Liver (tissue), 3 donors: ENCODE measurements at regions not wholly inside any gene's neighbourhood (a gene's known extent, or its start where the extent isn't known, plus 50 kb on each side); places are given as distances from the start of the nearest gene placed in this dataset.

ENCODE experiments used
- EGR1 ChIP-seq, 2 donors: IDR thresholded peaks; 2 replicates each; pipeline ENCODE4 v1.6.1; 2016 to 2018; ENCODE audit warnings: antibody characterized with exemption in 2 of 2, low read depth in 2 of 2
- FOXA1 ChIP-seq: IDR thresholded peaks from 2 replicates; pipeline ENCODE4 v1.6.1; 2016; ENCODE audit warnings: antibody characterized with exemption
- GABPA ChIP-seq, 2 donors: IDR thresholded peaks in 1 of 2; conservative IDR thresholded peaks in 1 of 2; 2 replicates each; pipeline ENCODE4 v1.6.1; 2016; ENCODE audit warnings: antibody characterized with exemption in 2 of 2, mild to moderate bottlenecking in 1 of 2, moderate library complexity in 1 of 2
- JUND ChIP-seq, 2 donors: IDR thresholded peaks; 2 replicates each; pipeline ENCODE4 v1.6.1; 2016; ENCODE audit warnings: antibody characterized with exemption in 2 of 2
- RAD21 ChIP-seq, 2 donors: IDR thresholded peaks; 2 replicates each; pipeline ENCODE4 v1.6.1; 2016; ENCODE audit warnings: antibody characterized with exemption in 2 of 2, mild to moderate bottlenecking in 2 of 2
- TAF1 ChIP-seq: conservative IDR thresholded peaks from 2 replicates; pipeline ENCODE4 v1.6.1; 2016; ENCODE audit warnings: antibody characterized with exemption, mild to moderate bottlenecking
- TF ChIP-seq, protein P1 (sequence below): fragments of 150-350 bp; IDR thresholded peaks from 2 replicates; pipeline ENCODE4 v1.5.1; 2017; ENCODE audit warnings: improper control_type of control experiment, low read depth, low read length; ENCODE audit not compliant: missing input control
- TF ChIP-seq, protein P2 (sequence below): IDR thresholded peaks from 2 replicates; pipeline ENCODE4 v1.6.1; 2016; ENCODE audit warnings: antibody characterized with exemption, mild to moderate bottlenecking
- TF ChIP-seq, protein P3 (sequence below): IDR thresholded peaks from 2 replicates; pipeline ENCODE4 v1.6.1; 2016; ENCODE audit warnings: antibody characterized with exemption
- TF ChIP-seq, protein P4 (sequence below): IDR thresholded peaks from 2 replicates; pipeline ENCODE4 v1.6.1; 2016; ENCODE audit warnings: antibody characterized with exemption
- donor health status: healthy.
- donor health status: healthy.

DNA sequence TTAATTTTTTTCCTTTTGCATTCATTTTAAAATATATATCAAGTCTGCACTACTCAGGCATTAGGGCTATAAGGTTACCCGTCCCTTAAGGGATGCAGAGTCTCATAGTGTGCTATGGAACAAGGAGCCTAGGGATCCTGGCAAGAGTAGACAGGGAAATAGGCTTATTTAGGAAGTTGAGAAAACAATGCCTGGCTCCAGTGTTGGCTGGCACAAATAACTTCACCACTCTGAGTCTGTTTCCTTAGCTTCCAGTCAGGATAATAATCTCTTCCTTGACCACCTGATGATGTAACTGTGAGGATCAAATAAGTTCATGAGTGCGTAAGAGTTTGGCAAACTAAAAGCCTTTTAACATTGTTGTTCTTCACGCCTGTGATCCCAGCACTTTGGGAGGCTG, 540.8 kb upstream of the IL12A start:
- TF ChIP-seq, protein P1, sequence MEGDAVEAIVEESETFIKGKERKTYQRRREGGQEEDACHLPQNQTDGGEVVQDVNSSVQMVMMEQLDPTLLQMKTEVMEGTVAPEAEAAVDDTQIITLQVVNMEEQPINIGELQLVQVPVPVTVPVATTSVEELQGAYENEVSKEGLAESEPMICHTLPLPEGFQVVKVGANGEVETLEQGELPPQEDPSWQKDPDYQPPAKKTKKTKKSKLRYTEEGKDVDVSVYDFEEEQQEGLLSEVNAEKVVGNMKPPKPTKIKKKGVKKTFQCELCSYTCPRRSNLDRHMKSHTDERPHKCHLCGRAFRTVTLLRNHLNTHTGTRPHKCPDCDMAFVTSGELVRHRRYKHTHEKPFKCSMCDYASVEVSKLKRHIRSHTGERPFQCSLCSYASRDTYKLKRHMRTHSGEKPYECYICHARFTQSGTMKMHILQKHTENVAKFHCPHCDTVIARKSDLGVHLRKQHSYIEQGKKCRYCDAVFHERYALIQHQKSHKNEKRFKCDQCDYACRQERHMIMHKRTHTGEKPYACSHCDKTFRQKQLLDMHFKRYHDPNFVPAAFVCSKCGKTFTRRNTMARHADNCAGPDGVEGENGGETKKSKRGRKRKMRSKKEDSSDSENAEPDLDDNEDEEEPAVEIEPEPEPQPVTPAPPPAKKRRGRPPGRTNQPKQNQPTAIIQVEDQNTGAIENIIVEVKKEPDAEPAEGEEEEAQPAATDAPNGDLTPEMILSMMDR: no peak
- TF ChIP-seq, protein P2, sequence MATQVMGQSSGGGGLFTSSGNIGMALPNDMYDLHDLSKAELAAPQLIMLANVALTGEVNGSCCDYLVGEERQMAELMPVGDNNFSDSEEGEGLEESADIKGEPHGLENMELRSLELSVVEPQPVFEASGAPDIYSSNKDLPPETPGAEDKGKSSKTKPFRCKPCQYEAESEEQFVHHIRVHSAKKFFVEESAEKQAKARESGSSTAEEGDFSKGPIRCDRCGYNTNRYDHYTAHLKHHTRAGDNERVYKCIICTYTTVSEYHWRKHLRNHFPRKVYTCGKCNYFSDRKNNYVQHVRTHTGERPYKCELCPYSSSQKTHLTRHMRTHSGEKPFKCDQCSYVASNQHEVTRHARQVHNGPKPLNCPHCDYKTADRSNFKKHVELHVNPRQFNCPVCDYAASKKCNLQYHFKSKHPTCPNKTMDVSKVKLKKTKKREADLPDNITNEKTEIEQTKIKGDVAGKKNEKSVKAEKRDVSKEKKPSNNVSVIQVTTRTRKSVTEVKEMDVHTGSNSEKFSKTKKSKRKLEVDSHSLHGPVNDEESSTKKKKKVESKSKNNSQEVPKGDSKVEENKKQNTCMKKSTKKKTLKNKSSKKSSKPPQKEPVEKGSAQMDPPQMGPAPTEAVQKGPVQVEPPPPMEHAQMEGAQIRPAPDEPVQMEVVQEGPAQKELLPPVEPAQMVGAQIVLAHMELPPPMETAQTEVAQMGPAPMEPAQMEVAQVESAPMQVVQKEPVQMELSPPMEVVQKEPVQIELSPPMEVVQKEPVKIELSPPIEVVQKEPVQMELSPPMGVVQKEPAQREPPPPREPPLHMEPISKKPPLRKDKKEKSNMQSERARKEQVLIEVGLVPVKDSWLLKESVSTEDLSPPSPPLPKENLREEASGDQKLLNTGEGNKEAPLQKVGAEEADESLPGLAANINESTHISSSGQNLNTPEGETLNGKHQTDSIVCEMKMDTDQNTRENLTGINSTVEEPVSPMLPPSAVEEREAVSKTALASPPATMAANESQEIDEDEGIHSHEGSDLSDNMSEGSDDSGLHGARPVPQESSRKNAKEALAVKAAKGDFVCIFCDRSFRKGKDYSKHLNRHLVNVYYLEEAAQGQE: no peak
- TF ChIP-seq TAF1: no peak
- TF ChIP-seq GABPA (IDR thresholded peaks at IDR 0.05 in 1 of 2, conservative IDR thresholded peaks at IDR 0.05 in 1 of 2): no peak
- no peak for TF ChIP-seq FOXA1
- TF ChIP-seq RAD21 (IDR thresholded peaks at IDR 0.05): no peak
- TF ChIP-seq, protein P3, sequence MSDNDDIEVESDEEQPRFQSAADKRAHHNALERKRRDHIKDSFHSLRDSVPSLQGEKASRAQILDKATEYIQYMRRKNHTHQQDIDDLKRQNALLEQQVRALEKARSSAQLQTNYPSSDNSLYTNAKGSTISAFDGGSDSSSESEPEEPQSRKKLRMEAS: no peak
- no peak for TF ChIP-seq JUND (IDR thresholded peaks at IDR 0.05)
- TF ChIP-seq, protein P4, sequence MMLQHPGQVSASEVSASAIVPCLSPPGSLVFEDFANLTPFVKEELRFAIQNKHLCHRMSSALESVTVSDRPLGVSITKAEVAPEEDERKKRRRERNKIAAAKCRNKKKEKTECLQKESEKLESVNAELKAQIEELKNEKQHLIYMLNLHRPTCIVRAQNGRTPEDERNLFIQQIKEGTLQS: no peak
- TF ChIP-seq EGR1 (IDR thresholded peaks at IDR 0.05; ENCODE audit: low read depth in 2 of 2): no peak
